ENCODE measurements at regions not wholly inside any gene's neighbourhood (a gene's known extent, or its start where the extent isn't known, plus 50 kb on each side); places are given as distances from the start of the nearest gene placed in this dataset.

GRCh38 chr10:6713716-6714115, 133.6 kb upstream of the PRKCQ start:
- TF ChIP-seq MLX (CRISPR knock-in tag; IDR thresholded peaks at IDR 0.05) (no peak), TCF7 (CRISPR knock-in tag; IDR thresholded peaks at IDR 0.05; ENCODE audit: low read depth) (no peak), E2F1 (CRISPR knock-in tag; IDR thresholded peaks at IDR 0.05) (no peak), AFF4 (CRISPR knock-in tag; IDR thresholded peaks at IDR 0.05; ENCODE audit: borderline replicate concordance) (no peak), FOXK1 (CRISPR knock-in tag; IDR thresholded peaks at IDR 0.05) (no peak), MAX (CRISPR knock-in tag; IDR thresholded peaks at IDR 0.05) (no peak), IRF1 (CRISPR knock-in tag; IDR thresholded peaks at IDR 0.05) (no peak), ZNF121 (CRISPR knock-in tag; IDR thresholded peaks at IDR 0.05) (no peak), TP53 (CRISPR knock-in tag; IDR thresholded peaks at IDR 0.05) (no peak), CTCF (IDR thresholded peaks at IDR 0.05) (no peak)
